ENCODE measurements at regions not wholly inside any gene's neighbourhood (a gene's known extent, or its start where the extent isn't known, plus 50 kb on each side); places are given as distances from the start of the nearest gene placed in this dataset.
A peak's percentile ranks its signal among the peaks of the same experiment; 100 is the strongest.

- TF ChIP-seq ZNF513 (CRISPR knock-in tag; conservative IDR thresholded peaks at IDR 0.05) (no peak), ZNF138 (CRISPR knock-in tag; IDR thresholded peaks at IDR 0.05; ENCODE audit: low read depth) (no peak), YEATS2 (CRISPR knock-in tag; IDR thresholded peaks at IDR 0.05; ENCODE audit: borderline replicate concordance) (peak; percentile 35; the same call in 1 of the 2 replicates), MAZ (IDR thresholded peaks at IDR 0.05; ENCODE audit: borderline replicate concordance, low read depth, low read length) (no peak), MAZ (CRISPR knock-in tag; IDR thresholded peaks at IDR 0.05; ENCODE audit: low read depth) (no peak), SMARCE1 (IDR thresholded peaks at IDR 0.05; ENCODE audit: borderline replicate concordance) (no peak), ZNF414 (CRISPR knock-in tag; IDR thresholded peaks at IDR 0.05) (no peak), ZBTB8A (CRISPR knock-in tag; IDR thresholded peaks at IDR 0.05; ENCODE audit: borderline replicate concordance, low read depth) (no peak), ZNF207 (IDR thresholded peaks at IDR 0.05; ENCODE audit: borderline replicate concordance) (no peak), KDM2A (CRISPR knock-in tag; IDR thresholded peaks at IDR 0.05; ENCODE audit: borderline replicate concordance, low read depth) (no peak), TBP (CRISPR knock-in tag; IDR thresholded peaks at IDR 0.05) (no peak), ZNF12 (CRISPR knock-in tag; IDR thresholded peaks at IDR 0.05) (no peak), FOSL1 (CRISPR knock-in tag; IDR thresholded peaks at IDR 0.05; ENCODE audit: borderline replicate concordance) (no peak; the same call in 1 of the 2 replicates), CSRNP1 (CRISPR knock-in tag; IDR thresholded peaks at IDR 0.05) (no peak), ZNF713 (CRISPR knock-in tag; IDR thresholded peaks at IDR 0.05) (no peak), GPBP1L1 (CRISPR knock-in tag; IDR thresholded peaks at IDR 0.05) (no peak), ZNF274 (CRISPR knock-in tag; IDR thresholded peaks at IDR 0.05) (no peak), TEAD2 (CRISPR knock-in tag; IDR thresholded peaks at IDR 0.05) (no peak), ZFP90 (CRISPR knock-in tag; IDR thresholded peaks at IDR 0.05; ENCODE audit: borderline replicate concordance) (no peak), ZBTB4 (CRISPR knock-in tag; IDR thresholded peaks at IDR 0.05; ENCODE audit: borderline replicate concordance) (no peak)
Observed at GRCh38 chr17:14471052-14471451, 170.2 kb downstream of the HS3ST3B1 start (continued).

Data from HepG2 (cell line).